ENCODE measurements at regions not wholly inside any gene's neighbourhood (a gene's known extent, or its start where the extent isn't known, plus 50 kb on each side); places are given as distances from the start of the nearest gene placed in this dataset.

DNA sequence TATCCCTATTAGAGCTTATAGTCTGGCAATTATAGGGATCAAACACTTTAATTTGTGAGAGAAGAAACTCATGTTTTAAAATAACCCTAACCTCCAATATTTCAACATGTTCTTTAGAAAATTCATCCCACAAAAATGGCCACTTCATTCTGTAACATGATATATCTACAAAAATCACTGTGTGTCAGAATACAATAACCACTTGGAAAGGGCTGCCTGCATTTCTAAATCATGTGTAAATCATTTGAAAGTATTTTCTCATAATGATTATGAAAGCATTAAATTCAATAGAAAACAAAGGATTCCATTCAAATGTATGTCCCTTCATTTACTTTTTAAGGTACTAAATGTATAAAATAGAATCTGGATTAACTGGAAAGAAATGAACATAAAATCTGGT is 101.4 kb upstream of the NHSL1 start:
- POLR2A ChIA-PET = interaction anchor here (0.6 kb wide), 1 partner anchor 369 kb away, joined by 4 read pairs; no protein-coding TSS in a partner anchor
- no peaks in the 10 kb centered on the region for H3K9me1 ChIP-seq (replicated peaks; ENCODE audit: control insufficient read depth, extremely low read depth, insufficient read depth, low read length)
- H3K36me3 ChIP-seq (ENCODE audit: control insufficient read depth in 2 of 2, extremely low read depth in 1 of 2, insufficient read depth in 2 of 2, low read length in 2 of 2) = no peaks in the 10 kb centered on the region
- DNase-seq (ENCODE audit: low read depth, low spot score) = no peak
- H3K4me3 ChIP-seq (replicated peaks in 1 of 3; ENCODE audit: insufficient read depth in 1 of 3, low read depth in 1 of 3, low read length in 3 of 3) = no peak overlapping the region
- no peaks in the 10 kb centered on the region for H4K20me1 ChIP-seq (replicated peaks; ENCODE audit: control insufficient read depth, extremely low read depth, insufficient read depth, low read length)
- no peak overlapping the region for H2AFZ ChIP-seq (ENCODE audit: low read depth, low read length)
- peaks cover 36% of the 10 kb centered on the region for H3K79me2 ChIP-seq (ENCODE audit: control insufficient read depth, insufficient read depth, low read length)
- H3K4me1 ChIP-seq (ENCODE audit: control insufficient read depth, extremely low read depth, insufficient read depth, low read length) = peaks cover 34% of the 10 kb centered on the region
- dilution Hi-C loops (cut with MboI; ENCODE audit: extremely low pct_ligation_motif_present, low sequenced_read_pairs) (no loop called here), intact Hi-C loops (cut with micrococcal nuclease) (no loop called here)
- CTCF ChIA-PET = no interaction called here
- peak overlapping the region; percentile 49 for H3K27ac ChIP-seq (ENCODE audit: insufficient read depth, low read depth, low read length)
- no peaks in the 10 kb centered on the region for H3K27me3 ChIP-seq (ENCODE audit: control insufficient read depth in 2 of 2, insufficient read depth in 2 of 2, low read length in 2 of 2)
- no peak for FAIRE-seq
- TF ChIP-seq GATA2 (IDR thresholded peaks at IDR 0.05; ENCODE audit: insufficient read depth, insufficient read length, low read depth, low read length) (no peak), FOS (IDR thresholded peaks at IDR 0.05; ENCODE audit: borderline replicate concordance, insufficient read depth, low read length) (no peak), POLR2AphosphoS5 (IDR thresholded peaks at IDR 0.05; ENCODE audit: insufficient read depth, low read depth, low read length) (no peak)
- H3K4me2 ChIP-seq (ENCODE audit: insufficient read depth, low read length) = peak overlapping the region; percentile 8
- no TSS peak for BruUV-seq (replicated peaks)
- no peaks in the 10 kb centered on the region for H3K9me3 ChIP-seq (replicated peaks; ENCODE audit: control insufficient read depth, insufficient read depth, low read length)
- peak overlapping the region; percentile 30 for H3K9ac ChIP-seq (replicated peaks; ENCODE audit: extremely low read depth, insufficient read depth, low read length)

DNA sequence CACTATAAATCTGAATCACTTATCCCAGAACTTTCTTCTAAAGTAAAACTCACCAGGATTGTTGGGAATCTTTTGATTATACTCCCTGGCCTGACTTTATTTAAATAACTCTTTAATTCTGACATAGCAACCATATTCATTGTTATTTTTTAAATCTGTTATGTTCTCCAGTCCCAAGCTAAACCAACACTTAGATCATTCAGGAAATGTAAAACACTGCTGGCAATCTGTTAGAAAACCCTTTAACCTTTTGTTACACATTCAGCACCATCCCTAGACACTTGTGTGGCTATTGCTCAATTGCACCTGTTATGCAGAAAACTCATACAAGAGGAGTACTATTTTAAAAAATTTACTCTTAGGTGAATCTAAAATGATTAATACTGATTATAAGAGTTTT is 101.8 kb upstream of the NHSL1 start:
- H2AFZ ChIP-seq (ENCODE audit: low read depth, low read length) = no peak overlapping the region
- H3K27ac ChIP-seq (ENCODE audit: insufficient read depth, low read depth, low read length) = peak overlapping the region; percentile 49
- dilution Hi-C loops (cut with MboI; ENCODE audit: extremely low pct_ligation_motif_present, low sequenced_read_pairs) = no loop called here
- peak; percentile 64 for FAIRE-seq
- H3K27me3 ChIP-seq (ENCODE audit: control insufficient read depth in 2 of 2, insufficient read depth in 2 of 2, low read length in 2 of 2) = no peaks in the 10 kb centered on the region
- no peaks in the 10 kb centered on the region for H3K9me3 ChIP-seq (replicated peaks; ENCODE audit: control insufficient read depth, insufficient read depth, low read length)
- POLR2A ChIA-PET = no interaction called here
- no peaks in the 10 kb centered on the region for H3K9me1 ChIP-seq (replicated peaks; ENCODE audit: control insufficient read depth, extremely low read depth, insufficient read depth, low read length)
- CTCF ChIA-PET = interaction anchor here (1.0 kb wide), 1 partner anchor 10 kb away, joined by 5 read pairs; no protein-coding TSS in a partner anchor
- peaks cover 33% of the 10 kb centered on the region for H3K79me2 ChIP-seq (ENCODE audit: control insufficient read depth, insufficient read depth, low read length)
- no peaks in the 10 kb centered on the region for H3K36me3 ChIP-seq (ENCODE audit: control insufficient read depth in 2 of 2, extremely low read depth in 1 of 2, insufficient read depth in 2 of 2, low read length in 2 of 2)
- TF ChIP-seq JUN (IDR thresholded peaks at IDR 0.05; ENCODE audit: borderline replicate concordance, insufficient read depth, insufficient read length, low read depth) = peak; percentile 41
- TF ChIP-seq GATA2 (IDR thresholded peaks at IDR 0.05; ENCODE audit: insufficient read depth, insufficient read length, low read depth, low read length) = no peak
- peak; percentile 28 for TF ChIP-seq FOS (IDR thresholded peaks at IDR 0.05; ENCODE audit: borderline replicate concordance, insufficient read depth, low read length)
- peak overlapping the region; percentile 30 for H3K9ac ChIP-seq (replicated peaks; ENCODE audit: extremely low read depth, insufficient read depth, low read length)
- peak overlapping the region; percentile 8 for H3K4me2 ChIP-seq (ENCODE audit: insufficient read depth, low read length)
- no peak overlapping the region for H3K4me3 ChIP-seq (replicated peaks in 1 of 3; ENCODE audit: insufficient read depth in 1 of 3, low read depth in 1 of 3, low read length in 3 of 3)
- no TSS peak for BruUV-seq (replicated peaks)
- H4K20me1 ChIP-seq (replicated peaks; ENCODE audit: control insufficient read depth, extremely low read depth, insufficient read depth, low read length) = no peaks in the 10 kb centered on the region
- DNase-seq (ENCODE audit: low read depth, low spot score) = peak; percentile 88
- intact Hi-C loops (cut with micrococcal nuclease) = no loop called here
- H3K4me1 ChIP-seq (ENCODE audit: control insufficient read depth, extremely low read depth, insufficient read depth, low read length) = peaks cover 30% of the 10 kb centered on the region

Measured in endothelial cell of umbilical vein (primary cell).